ENCODE measurements at regions not wholly inside any gene's neighbourhood (a gene's known extent, or its start where the extent isn't known, plus 50 kb on each side); places are given as distances from the start of the nearest gene placed in this dataset.

GRCh38 chr9:72457366-72457765 is 64.0 kb upstream of the TMC1 start:
- Histone ChIP-seq H2BK20ac (ENCODE audit: low read depth, low read length, poor library complexity, severe bottlenecking) (no peak overlapping the region), H3T11ph (ENCODE audit: low read length) (no peak overlapping the region), H2AFZ (ENCODE audit: low read length) (no peak overlapping the region), H4K5ac (ENCODE audit: insufficient read length, low read depth, low read length) (no peak overlapping the region), H2BK120ac (ENCODE audit: low read depth, low read length, poor library complexity, severe bottlenecking) (no peak overlapping the region), H3K27me3 (ENCODE audit: insufficient read depth, low read length) (no peaks in the 10 kb centered on the region), H3K14ac (ENCODE audit: insufficient read depth, low read length) (no peak overlapping the region), H3K79me2 (ENCODE audit: insufficient read depth, low read length) (no peaks in the 10 kb centered on the region), H2BK12ac (ENCODE audit: insufficient read length, low read depth, low read length) (no peak overlapping the region), H3K23ac (ENCODE audit: insufficient read length, low read depth, low read length) (no peak overlapping the region), H3K9me3 (ENCODE audit: control insufficient read depth, low read depth, low read length) (no peaks in the 10 kb centered on the region), H2AK5ac (ENCODE audit: insufficient read length, low read length) (no peak overlapping the region), H4K91ac (ENCODE audit: insufficient read length, low read depth, low read length) (no peak overlapping the region), H3K23me2 (ENCODE audit: insufficient read length, low read depth, low read length, poor library complexity, severe bottlenecking) (no peaks in the 10 kb centered on the region), H2BK15ac (ENCODE audit: low read depth, low read length) (no peak overlapping the region), H4K20me1 (ENCODE audit: control insufficient read depth, insufficient read depth, insufficient read length) (no peaks in the 10 kb centered on the region), H4K8ac (replicated peaks; ENCODE audit: insufficient read length, low read depth, low read length) (no peak overlapping the region), H3K27ac (ENCODE audit: insufficient read length, low read depth, low read length) (no peak overlapping the region), H3K18ac (ENCODE audit: insufficient read length, low read depth, low read length) (no peak overlapping the region), H3K4me1 (ENCODE audit: insufficient read depth, low read length) (no peaks in the 10 kb centered on the region), H3K4ac (ENCODE audit: low read depth, low read length) (no peak overlapping the region), H2BK5ac (ENCODE audit: insufficient read length, low read length) (no peak overlapping the region), H3K4me2 (ENCODE audit: insufficient read depth, insufficient read length, low read length) (no peak overlapping the region), H3K79me1 (ENCODE audit: insufficient read depth, low read depth, low read length, poor library complexity, severe bottlenecking) (no peaks in the 10 kb centered on the region), H3K9ac (ENCODE audit: extremely low read depth, insufficient read length, low read length) (no peak overlapping the region), H3K56ac (ENCODE audit: insufficient read length, low read depth, low read length) (no peak overlapping the region)
- no peaks in the 10 kb centered on the region for H3K36me3 Mint-ChIP-seq (ENCODE audit: insufficient read depth in 1 of 3, low read depth in 3 of 3)
- H3K27me3 Mint-ChIP-seq (ENCODE audit: low read depth) = no peaks in the 10 kb centered on the region
- no peaks in the 10 kb centered on the region; a peak in 1 of 5 replicates for H3K9me3 Mint-ChIP-seq
- TF ChIP-seq CTCF (conservative IDR thresholded peaks at IDR 0.05) = no peak
- peaks cover 43% of the 10 kb centered on the region in 2 experiments for H3K4me1 Mint-ChIP-seq
- H3K4me3 Mint-ChIP-seq = no peak overlapping the region
- no CpG with 5 or more reads among the region's 2 CpGs for WGBS (ENCODE audit: extremely low coverage, insufficient read length, low lambda C conversion rate)
- no peak overlapping the region for H3K27ac Mint-ChIP-seq
- DNase-seq = no peak
